Vagina (tissue), 2 donors: ENCODE measurements at regions not wholly inside any gene's neighbourhood (a gene's known extent, or its start where the extent isn't known, plus 50 kb on each side); places are given as distances from the start of the nearest gene placed in this dataset.

ENCODE experiments used
- POLR2A ChIP-seq, 2 donors: fragments of 450-650 bp; IDR thresholded peaks; one replicate each; pipeline ENCODE4 v1.6.1; 2017; ENCODE audit warnings: antibody characterized with exemption in 2 of 2, mild to moderate bottlenecking in 2 of 2, moderate library complexity in 2 of 2
- POLR2AphosphoS5 ChIP-seq, 2 donors: sonication (generic); formaldehyde crosslinking; IDR thresholded peaks; one replicate each; pipeline ENCODE4 v1.9.0; 2017; ENCODE audit warnings: antibody characterized with exemption in 2 of 2, mild to moderate bottlenecking in 2 of 2, low read depth in 1 of 2; ENCODE audit not compliant: insufficient read depth in 1 of 2
- TF ChIP-seq, protein P1 (sequence below), 3 experiments: fragments of 450-650 bp in 2 of 3; fragments of 200-600 bp in 1 of 3; sonication (generic) in 1 of 3; IDR thresholded peaks; one replicate each; pipeline ENCODE4 v1.5.1; 2017 to 2019; ENCODE audit warnings: antibody characterized with exemption in 3 of 3, mild to moderate bottlenecking in 2 of 3, moderate library complexity in 2 of 3

DNA sequence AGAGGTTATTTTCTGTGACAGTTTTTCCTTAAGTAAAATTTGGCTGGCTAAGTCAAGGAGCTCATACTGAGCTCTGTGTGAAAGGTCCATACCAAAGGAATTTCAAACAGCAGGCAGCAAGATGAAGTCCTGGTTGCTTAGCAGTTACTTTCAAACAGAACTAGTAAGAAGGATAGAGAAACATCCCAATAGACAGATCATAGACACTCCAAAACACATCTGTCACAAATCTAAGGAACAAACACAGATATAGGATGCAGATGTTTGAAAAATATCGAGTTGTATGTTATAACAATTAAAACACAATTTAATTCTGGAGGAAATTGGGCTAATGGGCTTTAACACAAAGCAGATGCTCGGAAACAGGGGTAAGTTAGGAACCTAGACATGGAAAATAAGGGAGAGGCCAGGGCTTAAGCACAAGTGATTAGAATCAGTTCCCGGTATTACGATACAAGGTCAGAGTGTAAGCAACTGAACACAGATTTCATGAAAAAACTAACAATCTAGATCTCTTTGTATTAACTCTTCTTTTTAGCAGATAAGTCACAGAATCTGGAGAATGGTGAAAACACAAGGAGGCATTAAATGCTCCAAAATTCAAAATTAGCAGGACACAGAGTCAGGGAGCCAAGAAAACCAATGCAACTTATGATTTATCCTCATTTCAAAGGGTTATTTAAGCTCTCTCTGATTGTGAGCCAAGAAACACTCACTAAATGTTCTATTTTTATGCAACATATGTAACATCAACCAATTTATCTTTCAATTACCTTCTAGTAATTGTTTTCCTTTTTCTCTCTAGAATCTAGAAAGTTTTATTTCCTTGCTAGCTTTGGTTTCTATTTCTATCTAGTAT, 1992.9 kb upstream of the PCDH20 start:
- TF ChIP-seq, protein P1, sequence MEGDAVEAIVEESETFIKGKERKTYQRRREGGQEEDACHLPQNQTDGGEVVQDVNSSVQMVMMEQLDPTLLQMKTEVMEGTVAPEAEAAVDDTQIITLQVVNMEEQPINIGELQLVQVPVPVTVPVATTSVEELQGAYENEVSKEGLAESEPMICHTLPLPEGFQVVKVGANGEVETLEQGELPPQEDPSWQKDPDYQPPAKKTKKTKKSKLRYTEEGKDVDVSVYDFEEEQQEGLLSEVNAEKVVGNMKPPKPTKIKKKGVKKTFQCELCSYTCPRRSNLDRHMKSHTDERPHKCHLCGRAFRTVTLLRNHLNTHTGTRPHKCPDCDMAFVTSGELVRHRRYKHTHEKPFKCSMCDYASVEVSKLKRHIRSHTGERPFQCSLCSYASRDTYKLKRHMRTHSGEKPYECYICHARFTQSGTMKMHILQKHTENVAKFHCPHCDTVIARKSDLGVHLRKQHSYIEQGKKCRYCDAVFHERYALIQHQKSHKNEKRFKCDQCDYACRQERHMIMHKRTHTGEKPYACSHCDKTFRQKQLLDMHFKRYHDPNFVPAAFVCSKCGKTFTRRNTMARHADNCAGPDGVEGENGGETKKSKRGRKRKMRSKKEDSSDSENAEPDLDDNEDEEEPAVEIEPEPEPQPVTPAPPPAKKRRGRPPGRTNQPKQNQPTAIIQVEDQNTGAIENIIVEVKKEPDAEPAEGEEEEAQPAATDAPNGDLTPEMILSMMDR (IDR thresholded peaks at IDR 0.05), result no peak
- TF ChIP-seq POLR2A (IDR thresholded peaks at IDR 0.05) (no peak), POLR2AphosphoS5 (IDR thresholded peaks at IDR 0.05; ENCODE audit: insufficient read depth in 1 of 2, low read depth in 1 of 2) (no peak)
